A673 (cell line): ENCODE measurements at regions not wholly inside any gene's neighbourhood (a gene's known extent, or its start where the extent isn't known, plus 50 kb on each side); places are given as distances from the start of the nearest gene placed in this dataset.

Experiments used
- BruUV-seq: library from RNA; stranded (reverse); fragments of 400-500 nt; replicated peaks from 2 replicates; lab custom pipeline; 2021; lab: Mats Ljungman, UMichigan
- CTCF ChIA-PET: fragments of 300-600 bp; sonication (Branson Sonifier 250); formaldehyde crosslinking; loops from one replicate; lab custom pipeline; 2022; ENCODE audit warnings: antibody characterized with exemption; lab: Charles Lee
- POLR2A ChIA-PET: fragments of 300-600 bp; sonication (Branson Sonifier 250); formaldehyde crosslinking; loops from one replicate; lab custom pipeline; 2022; ENCODE audit warnings: antibody characterized with exemption; ENCODE audit not compliant: low non-redundant PET; lab: Charles Lee
- DNase-seq: peaks from one replicate; pipeline ENCODE4 v3.0.0-alpha.2; 2015; ENCODE audit warnings: low spot score
- H3K27ac ChIP-seq: fragments of 200-600 bp; sonication (generic); 2 replicates; pipeline ENCODE4 v1.5.1; 2016; ENCODE audit warnings: mixed run types, low read depth, mild to moderate bottlenecking, mixed read lengths, antibody characterized with exemption, low read length; ENCODE audit not compliant: poor library complexity, severe bottlenecking
- H3K27me3 ChIP-seq: fragments of 200-600 bp; sonication (generic); replicated peaks from 2 replicates; pipeline ENCODE4 v1.6.1; 2017; ENCODE audit warnings: mixed run types, low read depth, mild to moderate bottlenecking, mixed read lengths, antibody characterized with exemption, low read length; ENCODE audit not compliant: insufficient read depth, poor library complexity
- H3K36me3 ChIP-seq: fragments of 200-600 bp; sonication (generic); 2 replicates; pipeline ENCODE4 v1.6.1; 2016; ENCODE audit warnings: mixed run types, mild to moderate bottlenecking, mixed read lengths, antibody characterized with exemption, low read length; ENCODE audit not compliant: insufficient read depth, poor library complexity, severe bottlenecking
- H3K4me1 ChIP-seq: fragments of 200-600 bp; sonication (generic); 2 replicates; pipeline ENCODE4 v1.6.1; 2017; ENCODE audit warnings: mixed run types, mild to moderate bottlenecking, mixed read lengths, antibody characterized with exemption, low read length; ENCODE audit not compliant: insufficient read depth, poor library complexity, severe bottlenecking
- H3K4me3 ChIP-seq: fragments of 200-600 bp; sonication (generic); 2 replicates; pipeline ENCODE4 v1.5.1; 2016; ENCODE audit warnings: low read depth, mixed run types, mild to moderate bottlenecking, mixed read lengths, low read length; ENCODE audit not compliant: poor library complexity, severe bottlenecking
- H3K9me3 ChIP-seq: fragments of 200-600 bp; sonication (generic); 2 replicates; pipeline ENCODE4 v1.6.1; 2016; ENCODE audit warnings: mixed run types, low read depth, mild to moderate bottlenecking, mixed read lengths, antibody characterized with exemption, low read length; ENCODE audit not compliant: poor library complexity, severe bottlenecking
- EZH2 ChIP-seq: fragments of 200-600 bp; sonication (generic); IDR thresholded peaks from 2 replicates; pipeline ENCODE4 v1.6.1; 2017; ENCODE audit warnings: borderline replicate concordance, low read depth, mild to moderate bottlenecking, mixed read lengths, antibody characterized with exemption, low read length; ENCODE audit not compliant: poor library complexity, severe bottlenecking
- intact Hi-C: fragments of 100-400 bp; cut with micrococcal nuclease; formaldehyde crosslinking; loops from one replicate; pipeline ENCODE4 v1.10.0; 2022; ENCODE audit not compliant: unreplicated experiment
- TF ChIP-seq, protein P1 (sequence below): fragments of 300-800, 200-600 bp; sonication (generic); conservative IDR thresholded peaks from 2 replicates; pipeline ENCODE4 v1.5.1; 2017; ENCODE audit warnings: low read depth, mild to moderate bottlenecking, antibody characterized with exemption, low read length, moderate library complexity, mixed read lengths

- Histone ChIP-seq H3K9me3 (no peaks in the 10 kb centered on the region), H3K4me1 (no peaks in the 10 kb centered on the region), H3K27ac (no peak overlapping the region), H3K36me3 (no peaks in the 10 kb centered on the region), H3K4me3 (no peak overlapping the region), H3K27me3 (no peaks in the 10 kb centered on the region)
- intact Hi-C loops, result no loop called here
- TF ChIP-seq, protein P1, sequence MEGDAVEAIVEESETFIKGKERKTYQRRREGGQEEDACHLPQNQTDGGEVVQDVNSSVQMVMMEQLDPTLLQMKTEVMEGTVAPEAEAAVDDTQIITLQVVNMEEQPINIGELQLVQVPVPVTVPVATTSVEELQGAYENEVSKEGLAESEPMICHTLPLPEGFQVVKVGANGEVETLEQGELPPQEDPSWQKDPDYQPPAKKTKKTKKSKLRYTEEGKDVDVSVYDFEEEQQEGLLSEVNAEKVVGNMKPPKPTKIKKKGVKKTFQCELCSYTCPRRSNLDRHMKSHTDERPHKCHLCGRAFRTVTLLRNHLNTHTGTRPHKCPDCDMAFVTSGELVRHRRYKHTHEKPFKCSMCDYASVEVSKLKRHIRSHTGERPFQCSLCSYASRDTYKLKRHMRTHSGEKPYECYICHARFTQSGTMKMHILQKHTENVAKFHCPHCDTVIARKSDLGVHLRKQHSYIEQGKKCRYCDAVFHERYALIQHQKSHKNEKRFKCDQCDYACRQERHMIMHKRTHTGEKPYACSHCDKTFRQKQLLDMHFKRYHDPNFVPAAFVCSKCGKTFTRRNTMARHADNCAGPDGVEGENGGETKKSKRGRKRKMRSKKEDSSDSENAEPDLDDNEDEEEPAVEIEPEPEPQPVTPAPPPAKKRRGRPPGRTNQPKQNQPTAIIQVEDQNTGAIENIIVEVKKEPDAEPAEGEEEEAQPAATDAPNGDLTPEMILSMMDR, result no peak
- TF ChIP-seq EZH2, result no peak
- no TSS peak for BruUV-seq
- ChIA-PET CTCF (interaction anchor here (1.3 kb wide), 1 partner anchor 110 kb away, joined by 3 read pairs; no protein-coding TSS in a partner anchor), POLR2A (no interaction called here)
- no peak for DNase-seq
Observed at GRCh38 chr12:93991829-93992461, 156.4 kb upstream of the PLXNC1 start.

DNA sequence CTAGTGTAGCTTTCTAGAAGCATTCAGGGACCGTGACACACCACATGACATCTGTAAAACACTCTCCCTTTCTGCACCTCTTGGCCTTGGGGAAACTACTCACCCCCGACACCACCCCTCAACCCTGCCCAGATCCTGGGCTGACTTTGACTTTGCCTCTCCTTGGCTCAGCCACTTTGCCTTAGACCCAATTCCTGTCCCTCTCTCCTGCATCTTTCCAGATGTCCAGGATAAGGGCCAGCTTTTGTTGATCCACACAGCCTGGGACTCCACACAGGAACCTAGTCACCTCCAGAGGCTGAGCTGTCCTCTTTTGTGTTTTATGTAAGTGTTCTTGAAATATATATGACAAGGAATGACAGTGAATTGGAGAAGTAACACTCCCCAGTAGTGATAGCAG lies 153.7 kb upstream of the PLXNC1 start:
- H3K9me3 ChIP-seq, result peaks cover 6% of the 10 kb centered on the region
- no TSS peak for BruUV-seq
- intact Hi-C loops, result no loop called here
- no peak overlapping the region for H3K4me3 ChIP-seq
- ChIA-PET CTCF (no interaction called here), POLR2A (no interaction called here)
- H3K36me3 ChIP-seq, result no peaks in the 10 kb centered on the region
- H3K4me1 ChIP-seq, result no peaks in the 10 kb centered on the region
- no peak overlapping the region for H3K27ac ChIP-seq
- DNase-seq, result no peak
- no peaks in the 10 kb centered on the region for H3K27me3 ChIP-seq
- TF ChIP-seq, protein P1, result no peak
- TF ChIP-seq EZH2, result no peak

DNA sequence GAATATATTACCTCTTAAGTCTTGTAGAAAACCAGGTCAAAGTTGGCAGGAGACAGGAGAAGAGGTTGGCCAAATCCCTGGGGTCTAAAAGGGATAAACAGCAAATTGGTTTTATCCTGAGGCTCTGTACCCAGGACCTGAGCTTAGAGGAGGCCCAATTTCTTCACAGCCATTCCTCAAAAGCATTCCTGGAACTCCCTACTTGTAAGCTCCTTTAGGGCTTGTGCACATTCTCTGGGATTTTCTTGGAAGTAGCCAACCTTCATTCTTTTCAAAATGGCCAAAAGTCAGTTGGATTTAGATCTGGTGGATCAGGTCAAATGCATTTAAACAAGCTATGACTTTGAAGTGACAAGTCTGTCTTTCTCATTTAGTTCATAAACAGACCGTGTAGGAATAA lies 152.1 kb upstream of the PLXNC1 start:
- BruUV-seq, result no TSS peak
- intact Hi-C loops, result no loop called here
- POLR2A ChIA-PET, result interaction anchor here (0.7 kb wide), 1 partner anchor 348 kb away, joined by 3 read pairs; no protein-coding TSS in a partner anchor
- H3K4me1 ChIP-seq, result no peaks in the 10 kb centered on the region
- CTCF ChIA-PET, result no interaction called here
- no peak overlapping the region for H3K4me3 ChIP-seq
- no peaks in the 10 kb centered on the region for H3K36me3 ChIP-seq
- peaks cover 6% of the 10 kb centered on the region for H3K9me3 ChIP-seq
- H3K27me3 ChIP-seq, result no peaks in the 10 kb centered on the region
- no peak for DNase-seq
- no peak overlapping the region for H3K27ac ChIP-seq
- no peak for TF ChIP-seq EZH2
- TF ChIP-seq, protein P1, result no peak
